Astrocyte (in vitro differentiated cells and primary cell): ENCODE measurements at regions not wholly inside any gene's neighbourhood (a gene's known extent, or its start where the extent isn't known, plus 50 kb on each side); places are given as distances from the start of the nearest gene placed in this dataset.

Source experiments
- DNase-seq: peaks from one replicate; pipeline ENCODE4 v3.0.0-alpha.2; 2010; ENCODE audit warnings: low read depth
- FAIRE-seq: peaks from 2 replicates; lab custom pipeline; 2011; peaks lifted over from hg19 to GRCh38; lab: Jason Lieb, UNC
- H2AFZ ChIP-seq: 2 replicates; pipeline ENCODE4 v1.6.0; 2012; ENCODE audit warnings: low read depth, low read length, inconsistent platforms
- H3K27ac ChIP-seq: 2 replicates; pipeline ENCODE4 v1.5.1; 2011; ENCODE audit warnings: low read depth, low read length, inconsistent platforms
- H3K27me3 ChIP-seq: 2 replicates; pipeline ENCODE4 v1.6.0; 2011; ENCODE audit warnings: low read length, inconsistent platforms; ENCODE audit not compliant: insufficient read depth
- H3K36me3 ChIP-seq: 2 replicates; pipeline ENCODE4 v1.5.1; 2011; ENCODE audit warnings: low read length, inconsistent platforms; ENCODE audit not compliant: insufficient read depth
- H3K4me1 ChIP-seq: 2 replicates; pipeline ENCODE4 v1.5.1; 2011; ENCODE audit warnings: low read length, inconsistent platforms; ENCODE audit not compliant: insufficient read depth
- H3K4me2 ChIP-seq: 2 replicates; pipeline ENCODE4 v1.6.0; 2012; ENCODE audit warnings: low read length, inconsistent platforms
- H3K4me3 ChIP-seq: 2 replicates; pipeline ENCODE4 v1.5.1; 2011; ENCODE audit warnings: low read depth, mild to moderate bottlenecking, low read length, inconsistent platforms; ENCODE audit not compliant: insufficient read depth
- H3K79me2 ChIP-seq: 2 replicates; pipeline ENCODE4 v1.6.0; 2012; ENCODE audit warnings: mild to moderate bottlenecking, low read length, inconsistent platforms; ENCODE audit not compliant: insufficient read depth
- H3K9ac ChIP-seq: 2 replicates; pipeline ENCODE4 v1.6.0; 2012; ENCODE audit warnings: mild to moderate bottlenecking, low read length, inconsistent platforms
- H3K9me3 ChIP-seq: 2 replicates; pipeline ENCODE4 v1.5.1; 2012; ENCODE audit warnings: low read depth, mild to moderate bottlenecking, low read length, inconsistent platforms; ENCODE audit not compliant: insufficient read depth
- H4K20me1 ChIP-seq: 2 replicates; pipeline ENCODE4 v1.6.0; 2012; ENCODE audit warnings: low read length, inconsistent platforms; ENCODE audit not compliant: insufficient read depth
- H3K27ac Mint-ChIP-seq: one replicate; pipeline ENCODE4 v1.8.0; 2021; ENCODE audit warnings: mild to moderate bottlenecking, mixed read lengths; ENCODE audit not compliant: unreplicated experiment
- H3K27me3 Mint-ChIP-seq: one replicate; pipeline ENCODE4 v1.8.0; 2021; ENCODE audit warnings: low read depth, mixed read lengths; ENCODE audit not compliant: unreplicated experiment
- H3K36me3 Mint-ChIP-seq: one replicate; pipeline ENCODE4 v1.8.0; 2021; ENCODE audit warnings: low read depth, mixed read lengths; ENCODE audit not compliant: unreplicated experiment
- H3K4me1 Mint-ChIP-seq: one replicate; pipeline ENCODE4 v1.8.0; 2021; ENCODE audit warnings: low read depth, mixed read lengths; ENCODE audit not compliant: unreplicated experiment
- H3K4me3 Mint-ChIP-seq: one replicate; pipeline ENCODE4 v1.8.0; 2021; ENCODE audit warnings: mild to moderate bottlenecking, moderate library complexity, mixed read lengths; ENCODE audit not compliant: unreplicated experiment
- H3K9me3 Mint-ChIP-seq: one replicate; pipeline ENCODE4 v1.8.0; 2021; ENCODE audit warnings: mild to moderate bottlenecking, mixed read lengths; ENCODE audit not compliant: unreplicated experiment
- CTCF ChIP-seq: IDR thresholded peaks from 2 replicates; pipeline ENCODE4 v1.5.1; 2011; ENCODE audit warnings: low read depth, mild to moderate bottlenecking, inconsistent platforms, low read length, moderate library complexity; ENCODE audit not compliant: insufficient read depth
- EZH2 ChIP-seq: IDR thresholded peaks from 2 replicates; pipeline ENCODE4 v1.6.1; 2012; ENCODE audit warnings: mild to moderate bottlenecking, low read length, inconsistent platforms; ENCODE audit not compliant: insufficient read depth

- Histone ChIP-seq H4K20me1 (no peaks in the 10 kb centered on the region), H3K4me2 (no peak overlapping the region), H3K27ac (no peak overlapping the region), H3K9ac (no peak overlapping the region), H3K36me3 (no peaks in the 10 kb centered on the region), H3K4me1 (no peaks in the 10 kb centered on the region), H2AFZ (no peak overlapping the region), H3K9me3 (no peaks in the 10 kb centered on the region), H3K79me2 (no peaks in the 10 kb centered on the region), H3K27me3 (no peaks in the 10 kb centered on the region), H3K4me3 (no peak overlapping the region)
- no peak for TF ChIP-seq EZH2
- TF ChIP-seq CTCF, result no peak
- H3K36me3 Mint-ChIP-seq, result no peaks in the 10 kb centered on the region
- H3K4me3 Mint-ChIP-seq, result no peak overlapping the region
- H3K4me1 Mint-ChIP-seq, result peaks cover 3% of the 10 kb centered on the region
- no peaks in the 10 kb centered on the region for H3K9me3 Mint-ChIP-seq
- no peaks in the 10 kb centered on the region for H3K27me3 Mint-ChIP-seq
- H3K27ac Mint-ChIP-seq, result no peak overlapping the region
- FAIRE-seq (no peak), DNase-seq (no peak)
Measured at GRCh38 chr5:166679331-166679730, 1612.1 kb upstream of the WWC1 start.

DNA sequence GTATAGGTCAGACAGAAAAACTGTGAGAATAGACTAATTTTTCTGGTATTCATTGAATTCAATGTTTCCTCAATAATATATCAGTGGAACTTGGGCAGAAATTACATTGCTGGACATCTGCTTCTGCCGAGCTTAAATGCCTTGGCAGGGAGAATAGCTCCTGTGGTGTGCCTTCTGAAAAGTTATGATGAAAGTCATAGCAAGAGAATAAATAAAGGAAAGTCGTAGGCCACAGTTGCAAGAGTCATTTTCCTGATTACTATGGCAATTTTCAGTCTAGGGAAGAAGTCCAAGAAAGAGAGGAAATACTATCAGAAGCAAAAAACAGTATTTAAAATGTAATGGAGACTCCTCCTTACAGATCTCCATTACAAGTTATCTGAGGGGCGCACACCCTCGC, 1596.1 kb upstream of the WWC1 start:
- H3K27me3 Mint-ChIP-seq, result no peaks in the 10 kb centered on the region
- Histone ChIP-seq H3K9ac (no peak overlapping the region), H3K4me1 (no peaks in the 10 kb centered on the region), H3K9me3 (no peaks in the 10 kb centered on the region), H3K4me3 (no peak overlapping the region), H3K27ac (no peak overlapping the region), H3K36me3 (no peaks in the 10 kb centered on the region), H2AFZ (no peak overlapping the region), H3K27me3 (no peaks in the 10 kb centered on the region), H3K79me2 (no peaks in the 10 kb centered on the region), H4K20me1 (no peaks in the 10 kb centered on the region), H3K4me2 (no peak overlapping the region)
- no peak overlapping the region for H3K27ac Mint-ChIP-seq
- no peak for TF ChIP-seq CTCF
- no peak for TF ChIP-seq EZH2
- FAIRE-seq (no peak), DNase-seq (no peak)
- H3K9me3 Mint-ChIP-seq, result no peaks in the 10 kb centered on the region
- no peaks in the 10 kb centered on the region for H3K4me1 Mint-ChIP-seq
- H3K4me3 Mint-ChIP-seq, result no peak overlapping the region
- no peaks in the 10 kb centered on the region for H3K36me3 Mint-ChIP-seq

DNA sequence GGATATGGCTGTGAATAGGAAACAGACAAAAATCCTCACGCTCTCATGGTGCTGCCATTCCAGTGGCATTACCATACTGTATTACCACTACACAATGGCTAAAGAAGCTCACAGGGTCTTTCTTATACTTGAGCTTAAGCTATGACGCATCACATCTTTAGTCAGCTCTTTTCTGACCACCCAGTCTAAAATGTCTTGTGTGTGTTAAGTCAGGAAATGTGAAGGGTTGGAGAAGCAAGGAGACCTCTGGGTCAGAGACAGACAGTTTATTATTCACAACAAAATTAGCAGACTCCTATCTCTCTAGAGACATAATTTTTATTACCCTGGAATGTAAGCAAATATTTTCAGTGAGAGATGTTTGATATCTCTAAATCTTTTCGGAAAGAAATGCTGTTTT, 1583.2 kb upstream of the WWC1 start:
- Histone ChIP-seq H3K36me3 (no peaks in the 10 kb centered on the region), H3K4me2 (no peak overlapping the region), H3K9ac (no peak overlapping the region), H3K27me3 (no peaks in the 10 kb centered on the region), H3K27ac (no peak overlapping the region), H3K4me1 (no peaks in the 10 kb centered on the region), H3K4me3 (no peak overlapping the region), H4K20me1 (no peaks in the 10 kb centered on the region), H3K79me2 (no peaks in the 10 kb centered on the region), H3K9me3 (no peaks in the 10 kb centered on the region), H2AFZ (no peak overlapping the region)
- H3K4me3 Mint-ChIP-seq, result no peak overlapping the region
- DNase-seq, result no peak
- H3K27me3 Mint-ChIP-seq, result no peaks in the 10 kb centered on the region
- TF ChIP-seq EZH2 (no peak), CTCF (no peak)
- H3K4me1 Mint-ChIP-seq, result peaks cover 12% of the 10 kb centered on the region
- no peak for FAIRE-seq
- no peak overlapping the region for H3K27ac Mint-ChIP-seq
- no peaks in the 10 kb centered on the region for H3K36me3 Mint-ChIP-seq
- no peaks in the 10 kb centered on the region for H3K9me3 Mint-ChIP-seq
